Fibroblast of lung (primary cell): ENCODE measurements at regions not wholly inside any gene's neighbourhood (a gene's known extent, or its start where the extent isn't known, plus 50 kb on each side); places are given as distances from the start of the nearest gene placed in this dataset.

Experiments used
- DNase-seq, 2 donors: peaks; one replicate each; pipeline versions ENCODE4 v3.0.0 to v3.0.0-alpha.2; 2010; ENCODE audit warnings: low read depth in 2 of 2
- H2AFZ ChIP-seq: 2 replicates; pipeline ENCODE4 v1.5.1; 2012; ENCODE audit warnings: low read length, control low read depth, inconsistent platforms
- H3K27ac ChIP-seq: 2 replicates; pipeline ENCODE4 v1.5.1; 2011; ENCODE audit warnings: low read length, control low read depth; ENCODE audit not compliant: insufficient read depth
- H3K27me3 ChIP-seq: 2 replicates; pipeline ENCODE4 v1.5.1; 2011; ENCODE audit warnings: mild to moderate bottlenecking, low read length; ENCODE audit not compliant: control insufficient read depth, insufficient read depth
- H3K36me3 ChIP-seq: 2 replicates; pipeline ENCODE4 v1.5.1; 2011; ENCODE audit warnings: low read length; ENCODE audit not compliant: control insufficient read depth, insufficient read depth
- H3K4me1 ChIP-seq: 2 replicates; pipeline ENCODE4 v1.5.1; 2011; ENCODE audit warnings: low read length; ENCODE audit not compliant: control insufficient read depth, insufficient read depth; ENCODE audit errors: extremely low read depth
- H3K4me2 ChIP-seq: 2 replicates; pipeline ENCODE4 v1.5.1; 2011; ENCODE audit warnings: low read length, control low read depth; ENCODE audit not compliant: insufficient read depth; ENCODE audit errors: extremely low read depth
- H3K4me3 ChIP-seq, 4 experiments: fragments of 200-600 bp in 1 of 4; sonication (generic) in 1 of 4; replicated peaks in 1 of 4; 2 replicates each; pipeline ENCODE4 v1.5.1; 2011 to 2016; ENCODE audit warnings: low read length in 4 of 4, low read depth in 3 of 4, mild to moderate bottlenecking in 3 of 4, control low read depth in 2 of 4, inconsistent platforms in 1 of 4, mixed read lengths in 1 of 4; ENCODE audit not compliant: insufficient read depth in 1 of 4; ENCODE audit errors: control extremely low read depth in 1 of 4
- H3K79me2 ChIP-seq: 2 replicates; pipeline ENCODE4 v1.5.1; 2012; ENCODE audit warnings: mild to moderate bottlenecking, low read length, inconsistent platforms; ENCODE audit not compliant: control insufficient read depth, insufficient read depth
- H3K9ac ChIP-seq: 2 replicates; pipeline ENCODE4 v1.5.1; 2011; ENCODE audit warnings: mild to moderate bottlenecking, low read length, control low read depth; ENCODE audit not compliant: insufficient read depth
- H3K9me3 ChIP-seq: 2 replicates; pipeline ENCODE4 v1.5.1; 2012; ENCODE audit warnings: low read depth, low read length; ENCODE audit not compliant: control insufficient read depth, insufficient read depth
- H4K20me1 ChIP-seq: 2 replicates; pipeline ENCODE4 v1.5.1; 2011; ENCODE audit warnings: low read length; ENCODE audit not compliant: control insufficient read depth, insufficient read depth; ENCODE audit errors: extremely low read depth
- EZH2 ChIP-seq: IDR thresholded peaks from 2 replicates; pipeline ENCODE4 v1.5.1; 2012; ENCODE audit warnings: low read length, control low read depth, mild to moderate bottlenecking; ENCODE audit errors: missing control alignments
- TF ChIP-seq, protein P1 (sequence below), 2 donors: IDR thresholded peaks in 1 of 2; conservative IDR thresholded peaks in 1 of 2; 1 replicate in 1 of 2; 2 replicates in 1 of 2; pipeline ENCODE4 v1.5.1; 2011 to 2012; ENCODE audit warnings: low read length in 2 of 2, control low read depth in 1 of 2, inconsistent platforms in 1 of 2, low read depth in 1 of 2, mild to moderate bottlenecking in 1 of 2

DNA sequence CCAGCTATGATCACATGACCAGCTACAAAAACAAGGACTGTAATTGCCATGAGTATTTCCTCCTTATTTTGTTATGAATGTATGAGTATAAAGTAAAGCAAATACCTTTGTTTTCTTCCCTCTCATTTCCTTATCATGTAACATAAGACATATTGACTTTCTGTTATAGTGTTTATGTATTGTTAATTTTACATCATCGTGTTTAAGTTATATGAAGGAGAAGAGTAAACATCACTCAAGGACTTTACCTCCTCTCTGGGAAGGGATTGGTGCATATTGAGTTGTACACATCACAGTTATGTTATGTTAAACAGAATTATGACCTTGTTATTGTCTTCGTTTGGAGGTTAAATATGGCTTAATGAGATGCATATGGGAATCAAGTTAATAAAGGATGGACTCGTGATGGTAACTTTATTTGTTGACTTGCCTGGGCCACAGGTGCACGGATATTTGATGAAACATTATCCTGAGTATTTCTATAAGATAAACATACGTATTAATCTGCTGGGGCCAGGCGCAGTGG, 57.3 kb upstream of the CNKSR3 start:
- no peak for DNase-seq
- H3K4me2 ChIP-seq: no peak overlapping the region
- no peaks in the 10 kb centered on the region for H3K9me3 ChIP-seq
- no peak overlapping the region for H3K9ac ChIP-seq
- TF ChIP-seq, protein P1, sequence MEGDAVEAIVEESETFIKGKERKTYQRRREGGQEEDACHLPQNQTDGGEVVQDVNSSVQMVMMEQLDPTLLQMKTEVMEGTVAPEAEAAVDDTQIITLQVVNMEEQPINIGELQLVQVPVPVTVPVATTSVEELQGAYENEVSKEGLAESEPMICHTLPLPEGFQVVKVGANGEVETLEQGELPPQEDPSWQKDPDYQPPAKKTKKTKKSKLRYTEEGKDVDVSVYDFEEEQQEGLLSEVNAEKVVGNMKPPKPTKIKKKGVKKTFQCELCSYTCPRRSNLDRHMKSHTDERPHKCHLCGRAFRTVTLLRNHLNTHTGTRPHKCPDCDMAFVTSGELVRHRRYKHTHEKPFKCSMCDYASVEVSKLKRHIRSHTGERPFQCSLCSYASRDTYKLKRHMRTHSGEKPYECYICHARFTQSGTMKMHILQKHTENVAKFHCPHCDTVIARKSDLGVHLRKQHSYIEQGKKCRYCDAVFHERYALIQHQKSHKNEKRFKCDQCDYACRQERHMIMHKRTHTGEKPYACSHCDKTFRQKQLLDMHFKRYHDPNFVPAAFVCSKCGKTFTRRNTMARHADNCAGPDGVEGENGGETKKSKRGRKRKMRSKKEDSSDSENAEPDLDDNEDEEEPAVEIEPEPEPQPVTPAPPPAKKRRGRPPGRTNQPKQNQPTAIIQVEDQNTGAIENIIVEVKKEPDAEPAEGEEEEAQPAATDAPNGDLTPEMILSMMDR (conservative IDR thresholded peaks at IDR 0.05 in 1 of 2, IDR thresholded peaks at IDR 0.05 in 1 of 2; ENCODE audit: low read depth in 1 of 2, low read length in 2 of 2): no peak
- TF ChIP-seq EZH2: no peak
- no peaks in the 10 kb centered on the region for H3K4me1 ChIP-seq
- H4K20me1 ChIP-seq: no peaks in the 10 kb centered on the region
- H2AFZ ChIP-seq: no peak overlapping the region
- no peaks in the 10 kb centered on the region for H3K27me3 ChIP-seq
- H3K27ac ChIP-seq: no peak overlapping the region
- H3K79me2 ChIP-seq: no peaks in the 10 kb centered on the region
- H3K4me3 ChIP-seq: no peak overlapping the region
- H3K36me3 ChIP-seq: no peaks in the 10 kb centered on the region

DNA sequence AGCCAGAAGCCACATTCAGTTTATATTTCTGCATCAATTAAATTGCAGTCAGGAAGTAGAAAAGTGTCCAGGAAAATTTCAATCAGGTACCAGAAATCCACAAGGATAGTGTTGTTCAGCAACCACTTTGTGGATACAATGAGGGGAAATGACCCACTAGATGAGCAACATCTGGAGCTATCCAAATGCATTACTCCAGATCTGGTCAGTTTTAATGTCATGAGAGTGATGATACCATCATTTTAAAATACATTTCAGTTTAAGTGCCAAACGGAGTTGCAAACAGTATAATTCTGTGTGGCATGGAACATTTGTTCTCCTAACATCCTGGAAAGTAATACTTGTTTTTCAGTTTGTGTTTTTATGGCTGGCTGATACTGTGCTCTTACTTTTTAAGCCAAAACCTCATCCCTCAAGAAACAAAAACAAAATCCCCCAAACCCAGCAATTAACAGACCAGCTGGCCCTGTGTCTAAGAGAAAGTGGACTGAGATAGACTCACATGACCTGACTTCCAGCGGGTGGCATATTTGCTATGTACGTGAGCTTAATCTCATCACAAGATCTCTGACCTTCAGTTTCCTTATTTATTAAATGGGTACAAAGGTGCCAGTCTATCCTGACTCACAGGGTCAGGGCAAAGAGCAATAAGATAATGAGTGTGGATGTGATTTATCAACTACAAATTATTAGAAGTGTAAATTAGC, 58.8 kb upstream of the CNKSR3 start:
- no peak overlapping the region for H3K4me2 ChIP-seq
- H3K4me3 ChIP-seq: no peak overlapping the region
- H3K4me1 ChIP-seq: no peaks in the 10 kb centered on the region
- TF ChIP-seq EZH2: no peak
- TF ChIP-seq, protein P1 (conservative IDR thresholded peaks at IDR 0.05 in 1 of 2, IDR thresholded peaks at IDR 0.05 in 1 of 2; ENCODE audit: low read depth in 1 of 2, low read length in 2 of 2): no peak
- no peak overlapping the region for H2AFZ ChIP-seq
- no peak for DNase-seq
- H3K36me3 ChIP-seq: no peaks in the 10 kb centered on the region
- no peak overlapping the region for H3K27ac ChIP-seq
- H3K79me2 ChIP-seq: no peaks in the 10 kb centered on the region
- H3K9me3 ChIP-seq: no peaks in the 10 kb centered on the region
- no peak overlapping the region for H3K9ac ChIP-seq
- H4K20me1 ChIP-seq: no peaks in the 10 kb centered on the region
- no peaks in the 10 kb centered on the region for H3K27me3 ChIP-seq

DNA sequence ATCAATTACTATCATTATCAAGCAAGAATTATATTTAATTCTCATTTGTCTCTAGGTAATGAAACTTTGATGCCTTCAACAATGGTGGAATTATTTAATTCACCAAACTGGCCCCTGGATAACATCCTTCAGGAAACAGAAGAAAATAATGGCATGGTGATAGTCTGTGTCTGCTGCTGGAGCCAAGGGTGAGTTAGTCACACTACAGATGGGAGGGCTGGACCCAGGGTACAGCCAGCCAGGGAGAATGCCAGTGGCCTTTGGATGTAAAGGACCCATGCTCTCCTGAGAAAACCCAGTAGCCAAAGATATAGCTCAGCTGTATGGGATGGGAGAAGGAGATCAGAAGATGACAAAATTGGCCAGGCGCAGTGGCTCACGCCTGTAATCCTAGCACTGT, 60.0 kb upstream of the CNKSR3 start:
- no peak overlapping the region for H2AFZ ChIP-seq
- H3K27ac ChIP-seq: no peak overlapping the region
- no peaks in the 10 kb centered on the region for H3K36me3 ChIP-seq
- no peaks in the 10 kb centered on the region for H3K9me3 ChIP-seq
- H3K27me3 ChIP-seq: no peaks in the 10 kb centered on the region
- no peak overlapping the region for H3K4me3 ChIP-seq
- H3K9ac ChIP-seq: no peak overlapping the region
- H3K79me2 ChIP-seq: no peaks in the 10 kb centered on the region
- no peaks in the 10 kb centered on the region for H3K4me1 ChIP-seq
- no peak for TF ChIP-seq EZH2
- TF ChIP-seq, protein P1 (conservative IDR thresholded peaks at IDR 0.05 in 1 of 2, IDR thresholded peaks at IDR 0.05 in 1 of 2; ENCODE audit: low read depth in 1 of 2, low read length in 2 of 2): no peak
- DNase-seq: no peak
- no peak overlapping the region for H3K4me2 ChIP-seq
- H4K20me1 ChIP-seq: no peaks in the 10 kb centered on the region
